HG03432 (cell line): ENCODE measurements at regions not wholly inside any gene's neighbourhood (a gene's known extent, or its start where the extent isn't known, plus 50 kb on each side); places are given as distances from the start of the nearest gene placed in this dataset.

Experiments used
- ATAC-seq: cut with Tn5 transposase; IDR thresholded peaks from one replicate; pipeline ENCODE4 v1.9.1; 2021; ENCODE audit warnings: mild to moderate bottlenecking, moderate library complexity; ENCODE audit not compliant: unreplicated experiment

GRCh38 chr21:26226724-26227123, 56.2 kb upstream of the APP start:
- ATAC-seq = no peak

DNA sequence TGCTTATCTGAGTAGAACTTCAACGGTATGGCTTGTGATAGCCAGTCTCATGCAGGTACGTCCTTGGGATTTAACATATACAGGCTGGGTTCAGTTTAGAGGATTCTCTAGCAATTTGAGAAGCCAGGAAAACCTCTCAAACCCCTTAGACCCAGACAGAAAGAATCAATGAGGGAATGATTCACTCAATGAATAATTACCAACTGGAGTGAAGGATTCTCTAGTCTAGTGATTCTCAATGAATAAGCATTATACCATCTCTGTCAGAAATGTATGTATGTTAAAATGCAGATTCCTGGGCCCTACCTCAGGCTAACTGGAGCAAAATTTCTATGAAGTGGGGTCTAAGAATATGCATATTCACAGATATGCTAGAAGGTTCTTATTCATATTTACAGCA, 54.5 kb upstream of the APP start:
- no peak for ATAC-seq

DNA sequence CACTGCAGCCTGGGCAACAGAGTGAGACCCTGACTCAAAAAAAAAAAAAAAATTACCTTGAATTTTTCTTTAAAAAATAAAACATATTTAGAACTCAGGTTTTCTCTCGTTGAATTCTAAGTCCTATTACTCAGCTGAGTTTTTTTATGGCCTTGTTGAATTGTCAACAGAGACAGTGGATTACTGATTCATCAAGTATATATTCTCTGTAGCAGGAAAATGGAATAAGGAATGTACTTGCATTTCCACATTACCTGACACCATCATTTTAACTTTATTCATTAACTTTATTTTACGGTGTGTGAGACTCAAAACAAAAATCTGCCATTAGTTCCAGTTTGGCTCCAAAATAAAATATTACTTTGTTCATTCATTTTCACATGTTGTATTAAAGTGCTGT, 53.8 kb upstream of the APP start:
- ATAC-seq = no peak
